Activated naive CD4-positive, alpha-beta T cell treated with anti-CD3 and anti-CD28 coated beads, Interleukin-2, amount 50 U/mL, for 24 hours (primary cell): ENCODE measurements at regions not wholly inside any gene's neighbourhood (a gene's known extent, or its start where the extent isn't known, plus 50 kb on each side); places are given as distances from the start of the nearest gene placed in this dataset.

Experiments
- H3K27ac Mint-ChIP-seq: one replicate; pipeline ENCODE4 v1.8.0; 2021; ENCODE audit warnings: mild to moderate bottlenecking, mixed read lengths
- H3K27me3 Mint-ChIP-seq: one replicate; pipeline ENCODE4 v1.8.0; 2021; ENCODE audit warnings: mixed read lengths
- H3K36me3 Mint-ChIP-seq: one replicate; pipeline ENCODE4 v1.8.0; 2021; ENCODE audit warnings: mixed read lengths
- H3K4me1 Mint-ChIP-seq: one replicate; pipeline ENCODE4 v1.8.0; 2021; ENCODE audit warnings: mixed read lengths
- H3K4me3 Mint-ChIP-seq: one replicate; pipeline ENCODE4 v1.8.0; 2021; ENCODE audit warnings: mild to moderate bottlenecking, mixed read lengths
- H3K9me3 Mint-ChIP-seq: one replicate; pipeline ENCODE4 v1.8.0; 2021; ENCODE audit warnings: mixed read lengths

- Mint-ChIP-seq H3K4me3 (no peak overlapping the region), H3K9me3 (no peaks in the 10 kb centered on the region), H3K36me3 (no peaks in the 10 kb centered on the region), H3K4me1 (no peaks in the 10 kb centered on the region), H3K27ac (no peak overlapping the region), H3K27me3 (no peaks in the 10 kb centered on the region)
These were observed 318.5 kb downstream of the FBXO15 start for GRCh38 chr18:73829146-73829545.

- Mint-ChIP-seq H3K4me1 (no peaks in the 10 kb centered on the region), H3K36me3 (no peaks in the 10 kb centered on the region), H3K9me3 (no peaks in the 10 kb centered on the region), H3K4me3 (no peak overlapping the region), H3K27ac (no peak overlapping the region), H3K27me3 (no peaks in the 10 kb centered on the region)
These were observed 319.8 kb downstream of the FBXO15 start for GRCh38 chr18:73827801-73828200.

GRCh38 chr18:73826098-73826497 is 321.5 kb downstream of the FBXO15 start:
- Mint-ChIP-seq H3K4me3 (no peak overlapping the region), H3K36me3 (no peaks in the 10 kb centered on the region), H3K27me3 (peaks cover 2% of the 10 kb centered on the region), H3K4me1 (no peaks in the 10 kb centered on the region), H3K27ac (no peak overlapping the region), H3K9me3 (no peaks in the 10 kb centered on the region)

GRCh38 chr18:73824671-73825070 is 323.0 kb downstream of the FBXO15 start:
- Mint-ChIP-seq H3K36me3 (no peaks in the 10 kb centered on the region), H3K4me1 (no peaks in the 10 kb centered on the region), H3K27me3 (peaks cover 2% of the 10 kb centered on the region), H3K9me3 (no peaks in the 10 kb centered on the region), H3K4me3 (no peak overlapping the region), H3K27ac (no peak overlapping the region)

- no peak overlapping the region for H3K4me3 Mint-ChIP-seq
- H3K9me3 Mint-ChIP-seq: peaks cover 4% of the 10 kb centered on the region
- H3K36me3 Mint-ChIP-seq: peaks cover 2% of the 10 kb centered on the region
- no peaks in the 10 kb centered on the region for H3K4me1 Mint-ChIP-seq
- H3K27me3 Mint-ChIP-seq: peaks cover 1% of the 10 kb centered on the region
- no peak overlapping the region for H3K27ac Mint-ChIP-seq
These were observed 335.2 kb downstream of the FBXO15 start for GRCh38 chr18:73812423-73812822.

GRCh38 chr18:73807551-73808192 is 340.0 kb downstream of the FBXO15 start:
- no peaks in the 10 kb centered on the region for H3K9me3 Mint-ChIP-seq
- no peak overlapping the region for H3K4me3 Mint-ChIP-seq
- H3K27ac Mint-ChIP-seq: no peak overlapping the region
- H3K4me1 Mint-ChIP-seq: no peaks in the 10 kb centered on the region
- H3K27me3 Mint-ChIP-seq: no peaks in the 10 kb centered on the region
- peaks cover 2% of the 10 kb centered on the region for H3K36me3 Mint-ChIP-seq

GRCh38 chr18:73805991-73806390 is 341.6 kb downstream of the FBXO15 start:
- Mint-ChIP-seq H3K36me3 (no peaks in the 10 kb centered on the region), H3K4me1 (no peaks in the 10 kb centered on the region), H3K27ac (no peak overlapping the region), H3K27me3 (no peaks in the 10 kb centered on the region), H3K4me3 (no peak overlapping the region), H3K9me3 (no peaks in the 10 kb centered on the region)

GRCh38 chr18:73797419-73797818 is 350.2 kb downstream of the FBXO15 start:
- Mint-ChIP-seq H3K4me1 (no peaks in the 10 kb centered on the region), H3K27ac (no peak overlapping the region), H3K4me3 (no peak overlapping the region), H3K36me3 (no peaks in the 10 kb centered on the region), H3K9me3 (peaks cover 6% of the 10 kb centered on the region), H3K27me3 (no peaks in the 10 kb centered on the region)

- no peaks in the 10 kb centered on the region for H3K9me3 Mint-ChIP-seq
- H3K4me3 Mint-ChIP-seq: no peak overlapping the region
- no peak overlapping the region for H3K27ac Mint-ChIP-seq
These were observed 354.2 kb downstream of the FBXO15 start for GRCh38 chr18:73793386-73793785.

GRCh38 chr18:73791081-73791480 is 356.6 kb downstream of the FBXO15 start:
- Mint-ChIP-seq H3K36me3 (no peaks in the 10 kb centered on the region), H3K4me3 (no peak overlapping the region), H3K27me3 (peaks cover 1% of the 10 kb centered on the region), H3K9me3 (no peaks in the 10 kb centered on the region), H3K27ac (no peak overlapping the region), H3K4me1 (no peaks in the 10 kb centered on the region)

More at GRCh38 chr18:73793386-73793785, 354.2 kb downstream of the FBXO15 start:
- Mint-ChIP-seq H3K36me3 (no peaks in the 10 kb centered on the region), H3K4me1 (no peaks in the 10 kb centered on the region), H3K27me3 (peaks cover 1% of the 10 kb centered on the region)

GRCh38 chr18:73790587-73790986 is 357.0 kb downstream of the FBXO15 start:
- Mint-ChIP-seq H3K4me3 (no peak overlapping the region), H3K27ac (no peak overlapping the region), H3K4me1 (no peaks in the 10 kb centered on the region), H3K36me3 (no peaks in the 10 kb centered on the region), H3K9me3 (no peaks in the 10 kb centered on the region), H3K27me3 (peaks cover 1% of the 10 kb centered on the region)

- H3K4me1 Mint-ChIP-seq: no peaks in the 10 kb centered on the region
- H3K36me3 Mint-ChIP-seq: no peaks in the 10 kb centered on the region
- peaks cover 2% of the 10 kb centered on the region for H3K9me3 Mint-ChIP-seq
- peaks cover 3% of the 10 kb centered on the region for H3K27me3 Mint-ChIP-seq
- no peak overlapping the region for H3K4me3 Mint-ChIP-seq
- H3K27ac Mint-ChIP-seq: no peak overlapping the region
These were observed 360.3 kb downstream of the FBXO15 start for GRCh38 chr18:73787316-73787715.

GRCh38 chr18:73785300-73785699 is 362.3 kb downstream of the FBXO15 start:
- Mint-ChIP-seq H3K27me3 (peaks cover 5% of the 10 kb centered on the region), H3K9me3 (peaks cover 6% of the 10 kb centered on the region), H3K4me3 (no peak overlapping the region), H3K4me1 (no peaks in the 10 kb centered on the region), H3K27ac (no peak overlapping the region), H3K36me3 (no peaks in the 10 kb centered on the region)

GRCh38 chr18:73784853-73785252 is 362.8 kb downstream of the FBXO15 start:
- H3K27me3 Mint-ChIP-seq: peaks cover 5% of the 10 kb centered on the region
- no peak overlapping the region for H3K4me3 Mint-ChIP-seq
- peaks cover 6% of the 10 kb centered on the region for H3K9me3 Mint-ChIP-seq
- no peaks in the 10 kb centered on the region for H3K36me3 Mint-ChIP-seq
- no peak overlapping the region for H3K27ac Mint-ChIP-seq
- no peaks in the 10 kb centered on the region for H3K4me1 Mint-ChIP-seq

GRCh38 chr18:73782405-73782804 is 365.2 kb downstream of the FBXO15 start:
- H3K4me1 Mint-ChIP-seq: no peaks in the 10 kb centered on the region
- no peaks in the 10 kb centered on the region for H3K36me3 Mint-ChIP-seq
- peaks cover 4% of the 10 kb centered on the region for H3K27me3 Mint-ChIP-seq
- H3K9me3 Mint-ChIP-seq: peaks cover 6% of the 10 kb centered on the region
- H3K4me3 Mint-ChIP-seq: no peak overlapping the region
- no peak overlapping the region for H3K27ac Mint-ChIP-seq

GRCh38 chr18:73780218-73780617 is 367.4 kb downstream of the FBXO15 start:
- no peaks in the 10 kb centered on the region for H3K4me1 Mint-ChIP-seq
- peaks cover 6% of the 10 kb centered on the region for H3K9me3 Mint-ChIP-seq
- H3K27me3 Mint-ChIP-seq: peaks cover 4% of the 10 kb centered on the region
- H3K4me3 Mint-ChIP-seq: no peak overlapping the region
- H3K36me3 Mint-ChIP-seq: no peaks in the 10 kb centered on the region
- H3K27ac Mint-ChIP-seq: no peak overlapping the region

- Mint-ChIP-seq H3K4me3 (no peak overlapping the region), H3K27ac (no peak overlapping the region), H3K9me3 (peaks cover 6% of the 10 kb centered on the region), H3K4me1 (no peaks in the 10 kb centered on the region), H3K36me3 (no peaks in the 10 kb centered on the region), H3K27me3 (peaks cover 4% of the 10 kb centered on the region)
These were observed 369.6 kb downstream of the FBXO15 start for GRCh38 chr18:73778032-73778359.
